ENCODE measurements at regions not wholly inside any gene's neighbourhood (a gene's known extent, or its start where the extent isn't known, plus 50 kb on each side); places are given as distances from the start of the nearest gene placed in this dataset.
A peak's percentile ranks its signal among the peaks of the same experiment; 100 is the strongest.

- DNase-seq (ENCODE audit: low read depth in 2 of 2): no peak
Observed at GRCh38 chr2:215772634-215773563, 240.5 kb downstream of the MREG start.

- DNase-seq (ENCODE audit: low read depth in 2 of 2): peak; percentile 32 to 49
Observed at GRCh38 chr2:215772003-215772402, 241.3 kb downstream of the MREG start.

GRCh38 chr2:215771241-215771640 lies 242.1 kb downstream of the MREG start:
- DNase-seq (ENCODE audit: low read depth in 2 of 2): no peak

GRCh38 chr2:215770668-215771067 lies 242.7 kb downstream of the MREG start:
- no peak for DNase-seq (ENCODE audit: low read depth in 2 of 2)

GRCh38 chr2:215769246-215769645 lies 244.1 kb downstream of the MREG start:
- no peak for DNase-seq (ENCODE audit: low read depth in 2 of 2)

- DNase-seq (ENCODE audit: low read depth in 2 of 2): no peak
Observed at GRCh38 chr2:215767625-215768024, 245.7 kb downstream of the MREG start.

- no peak for DNase-seq (ENCODE audit: low read depth in 2 of 2)
Observed at GRCh38 chr2:215765729-215766360, 247.5 kb downstream of the MREG start.

GRCh38 chr2:215764441-215765048 lies 248.8 kb downstream of the MREG start:
- peak in 1 of 2 donors; percentile 74 for DNase-seq (ENCODE audit: low read depth in 2 of 2)

- DNase-seq (ENCODE audit: low read depth in 2 of 2): peak; percentile 31 to 84
Observed at GRCh38 chr2:215760557-215760956, 252.8 kb downstream of the MREG start.

GRCh38 chr2:215760091-215760490 lies 253.3 kb downstream of the MREG start:
- DNase-seq (ENCODE audit: low read depth in 2 of 2): peak in 1 of 2 donors; percentile 59

GRCh38 chr2:215758691-215759090 lies 254.7 kb downstream of the MREG start:
- peak; percentile 90 to 94 for DNase-seq (ENCODE audit: low read depth in 2 of 2)

GRCh38 chr2:215756346-215756730 lies 257.0 kb downstream of the MREG start:
- DNase-seq (ENCODE audit: low read depth in 2 of 2): peak; percentile 63 to 76

GRCh38 chr2:215755641-215756345 lies 257.6 kb downstream of the MREG start:
- DNase-seq (ENCODE audit: low read depth in 2 of 2): no peak

GRCh38 chr2:215754546-215754945 lies 258.8 kb downstream of the MREG start:
- no peak for DNase-seq (ENCODE audit: low read depth in 2 of 2)

- DNase-seq (ENCODE audit: low read depth in 2 of 2): no peak
Observed at GRCh38 chr2:215753808-215754207, 259.5 kb downstream of the MREG start.

GRCh38 chr2:215752991-215753390 lies 260.4 kb downstream of the MREG start:
- no peak for DNase-seq (ENCODE audit: low read depth in 2 of 2)

GRCh38 chr2:215752436-215752835 lies 260.9 kb downstream of the MREG start:
- DNase-seq (ENCODE audit: low read depth in 2 of 2): no peak

- no peak for DNase-seq (ENCODE audit: low read depth in 2 of 2)
Observed at GRCh38 chr2:215751911-215752272, 261.5 kb downstream of the MREG start.

- DNase-seq (ENCODE audit: low read depth in 2 of 2): no peak
Observed at GRCh38 chr2:215751200-215751910, 262.0 kb downstream of the MREG start.

GRCh38 chr2:215750763-215751162 lies 262.6 kb downstream of the MREG start:
- DNase-seq (ENCODE audit: low read depth in 2 of 2): no peak
